Activated naive CD8-positive, alpha-beta T cell treated with anti-CD3 and anti-CD28 coated beads, Interleukin-2, amount 10 ng/mL, durations not matched to agents 7 days and 5 days (primary cell): ENCODE measurements at regions not wholly inside any gene's neighbourhood (a gene's known extent, or its start where the extent isn't known, plus 50 kb on each side); places are given as distances from the start of the nearest gene placed in this dataset.

Experiments
- ATAC-seq: fragments of 150-1000 bp; cut with Tn5 transposase; one replicate; pipeline ENCODE4 v1.10.0; 2021; ENCODE audit warnings: low read depth, moderate library complexity
- POLR2A ChIA-PET: fragments of 350-600 bp; sonication (Branson Sonifier 250); formaldehyde crosslinking; loops from one replicate; lab custom pipeline; 2021; ENCODE audit warnings: antibody characterized with exemption; lab: Charles Lee
- DNase-seq: peaks from one replicate; pipeline ENCODE4 v3.0.0; 2021
- H3K27ac Mint-ChIP-seq: one replicate; pipeline ENCODE4 v1.8.0; 2022; ENCODE audit warnings: mild to moderate bottlenecking, mixed read lengths
- H3K27me3 Mint-ChIP-seq: one replicate; pipeline ENCODE4 v1.8.0; 2022; ENCODE audit warnings: mild to moderate bottlenecking, moderate library complexity, mixed read lengths
- H3K36me3 Mint-ChIP-seq: one replicate; pipeline ENCODE4 v1.8.0; 2021; ENCODE audit warnings: mild to moderate bottlenecking, mixed read lengths
- H3K4me1 Mint-ChIP-seq: one replicate; pipeline ENCODE4 v1.8.0; 2021; ENCODE audit warnings: mixed read lengths
- H3K4me3 Mint-ChIP-seq: one replicate; pipeline ENCODE4 v1.8.0; 2022; ENCODE audit warnings: mild to moderate bottlenecking, moderate library complexity, mixed read lengths
- H3K9me3 Mint-ChIP-seq: one replicate; pipeline ENCODE4 v1.8.0; 2021; ENCODE audit warnings: mixed read lengths

DNA sequence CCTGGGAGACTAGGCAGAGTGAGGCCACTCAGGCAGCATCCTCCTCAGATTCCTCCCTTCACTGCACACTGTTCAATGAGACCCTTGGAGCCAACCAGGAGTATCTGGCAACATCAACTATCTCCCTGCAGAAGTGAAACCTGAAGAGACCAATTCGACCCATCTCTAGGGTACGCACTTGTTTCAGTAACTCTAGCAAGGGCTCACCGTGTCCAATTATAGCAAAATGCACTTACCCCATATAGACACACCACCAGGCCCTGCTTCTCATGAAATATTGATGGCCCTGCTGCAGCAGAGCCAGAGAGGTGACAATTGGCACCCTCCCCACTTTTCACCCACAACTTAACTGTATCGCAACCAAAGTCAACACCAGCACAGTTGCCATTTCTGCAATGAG, 196.1 kb upstream of the IGF1R start:
- POLR2A ChIA-PET, result no interaction called here
- Mint-ChIP-seq H3K27ac (no peak overlapping the region), H3K4me1 (no peaks in the 10 kb centered on the region), H3K4me3 (no peak overlapping the region), H3K9me3 (no peaks in the 10 kb centered on the region), H3K27me3 (peaks cover 2% of the 10 kb centered on the region), H3K36me3 (no peaks in the 10 kb centered on the region)
- no peak for DNase-seq
- ATAC-seq, result no peak

DNA sequence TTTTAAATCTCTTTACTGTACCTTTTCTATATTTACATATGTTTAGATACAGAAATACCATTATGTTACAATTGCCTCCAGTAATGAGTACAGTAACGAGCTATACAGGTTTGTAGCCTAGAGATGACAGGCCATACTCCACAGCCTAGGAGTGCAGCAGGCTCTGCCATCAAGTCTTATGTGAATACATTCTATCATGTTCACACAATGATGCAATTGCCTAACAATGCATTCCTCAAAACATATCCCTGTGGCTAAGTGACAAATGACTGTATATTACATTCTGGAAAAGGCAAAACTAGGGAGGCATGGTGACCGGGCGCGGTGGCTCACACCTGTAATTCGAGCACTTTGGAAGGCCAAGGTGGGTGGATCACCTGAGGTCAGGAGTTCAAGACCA, 192.4 kb upstream of the IGF1R start:
- ATAC-seq (no peak), DNase-seq (no peak)
- POLR2A ChIA-PET, result no interaction called here
- Mint-ChIP-seq H3K9me3 (no peaks in the 10 kb centered on the region), H3K27ac (no peak overlapping the region), H3K36me3 (no peaks in the 10 kb centered on the region), H3K4me3 (no peak overlapping the region), H3K4me1 (no peaks in the 10 kb centered on the region), H3K27me3 (peaks cover 12% of the 10 kb centered on the region)

DNA sequence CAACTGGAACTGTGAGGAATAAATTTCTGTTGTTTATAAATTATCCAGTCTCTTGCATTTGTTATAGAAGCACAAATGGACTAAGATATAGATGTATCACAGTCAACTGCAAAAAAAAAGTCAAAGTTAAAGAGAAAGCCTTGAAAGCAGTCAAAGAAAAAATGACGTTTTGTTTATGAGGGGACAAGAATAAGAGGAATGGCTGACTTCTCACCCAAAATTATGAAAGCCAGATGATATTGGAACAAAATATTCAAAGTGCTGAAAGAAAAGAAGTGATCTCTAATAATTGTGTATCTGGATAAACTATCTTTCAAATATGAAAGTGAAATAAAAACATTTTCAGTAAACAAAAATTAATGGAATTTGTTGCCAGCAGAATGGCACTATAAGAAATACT, 171.8 kb upstream of the IGF1R start:
- H3K4me1 Mint-ChIP-seq, result no peaks in the 10 kb centered on the region
- no peak overlapping the region for H3K4me3 Mint-ChIP-seq
- H3K27me3 Mint-ChIP-seq, result peaks cover 4% of the 10 kb centered on the region
- no peak overlapping the region for H3K27ac Mint-ChIP-seq
- H3K36me3 Mint-ChIP-seq, result no peaks in the 10 kb centered on the region
- peaks cover 16% of the 10 kb centered on the region for H3K9me3 Mint-ChIP-seq
- DNase-seq, result no peak
- ATAC-seq, result no peak
- POLR2A ChIA-PET, result no interaction called here

DNA sequence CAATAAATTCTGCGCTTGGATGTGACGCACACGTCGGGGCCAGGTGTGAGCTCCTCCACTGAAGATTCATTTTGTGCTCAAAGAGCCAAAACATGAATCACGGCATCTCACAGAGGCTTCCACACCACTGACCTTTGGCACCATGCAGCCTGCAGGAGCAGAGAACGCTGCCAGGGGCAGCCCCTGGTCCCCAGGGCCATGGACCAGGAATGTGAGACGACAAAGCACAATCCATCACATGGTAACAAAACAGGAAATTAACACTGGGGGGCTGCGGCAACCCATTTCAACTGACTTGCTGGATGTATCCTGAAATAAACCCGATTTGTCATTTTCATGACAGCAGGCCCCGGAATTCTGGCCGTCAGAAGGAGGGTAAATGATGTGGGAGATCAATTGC, 167.5 kb upstream of the IGF1R start:
- Mint-ChIP-seq H3K4me1 (no peaks in the 10 kb centered on the region), H3K27ac (no peak overlapping the region), H3K27me3 (peaks cover 4% of the 10 kb centered on the region), H3K36me3 (no peaks in the 10 kb centered on the region), H3K4me3 (no peak overlapping the region), H3K9me3 (peaks cover 7% of the 10 kb centered on the region)
- DNase-seq (no peak), ATAC-seq (no peak)
- POLR2A ChIA-PET, result no interaction called here

DNA sequence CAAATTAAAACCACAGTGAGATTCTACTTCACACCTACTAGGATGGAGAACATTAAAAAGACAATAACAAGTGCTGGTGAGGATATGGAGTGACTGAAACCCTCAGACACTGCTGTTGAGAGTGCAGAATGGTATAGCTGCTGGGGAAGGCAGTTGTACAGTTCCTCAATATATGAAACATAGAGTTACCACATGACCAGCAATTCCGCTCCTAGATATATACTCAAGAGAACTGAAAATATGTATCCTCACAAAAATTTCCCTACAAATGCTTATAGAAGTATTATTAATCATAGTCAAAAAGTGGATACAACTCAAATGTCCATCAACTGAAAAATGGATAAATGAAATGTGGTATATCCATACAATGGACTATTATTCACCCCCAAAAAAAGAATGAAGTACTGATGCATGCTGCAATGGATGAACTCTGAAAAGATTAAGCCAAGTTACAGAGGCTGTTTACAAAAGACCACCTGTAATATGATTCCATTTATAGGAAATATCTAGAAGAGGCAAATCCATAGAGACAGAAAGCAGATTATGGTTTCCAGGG, 164.7 kb upstream of the IGF1R start:
- no peaks in the 10 kb centered on the region for H3K4me1 Mint-ChIP-seq
- no peak for ATAC-seq
- H3K27ac Mint-ChIP-seq, result no peak overlapping the region
- POLR2A ChIA-PET, result no interaction called here
- H3K27me3 Mint-ChIP-seq, result peaks cover 7% of the 10 kb centered on the region
- no peak overlapping the region for H3K4me3 Mint-ChIP-seq
- H3K9me3 Mint-ChIP-seq, result peaks cover 2% of the 10 kb centered on the region
- DNase-seq, result no peak
- no peaks in the 10 kb centered on the region for H3K36me3 Mint-ChIP-seq

DNA sequence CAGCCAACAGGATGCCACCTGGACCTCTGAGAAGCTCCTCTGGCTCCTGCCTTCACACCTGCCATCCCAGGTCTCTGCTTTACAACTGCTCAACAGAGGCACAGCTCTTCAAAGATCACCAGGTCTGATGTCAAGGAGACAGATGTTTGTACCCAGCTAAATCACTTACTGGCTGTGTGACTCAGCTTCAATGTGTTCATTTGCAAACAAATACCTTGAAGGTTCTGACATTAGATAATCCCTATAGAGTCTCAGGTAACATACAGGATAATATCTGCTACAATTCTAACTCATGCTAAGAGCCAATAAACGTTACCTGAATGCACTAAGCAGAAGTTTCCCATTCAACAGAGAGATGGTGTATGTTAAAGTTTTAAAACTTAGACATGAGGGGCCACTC, 163.4 kb upstream of the IGF1R start:
- H3K27me3 Mint-ChIP-seq, result peaks cover 7% of the 10 kb centered on the region
- H3K27ac Mint-ChIP-seq, result no peak overlapping the region
- peaks cover 2% of the 10 kb centered on the region for H3K9me3 Mint-ChIP-seq
- no peak overlapping the region for H3K4me3 Mint-ChIP-seq
- POLR2A ChIA-PET, result no interaction called here
- no peaks in the 10 kb centered on the region for H3K4me1 Mint-ChIP-seq
- ATAC-seq, result no peak
- H3K36me3 Mint-ChIP-seq, result no peaks in the 10 kb centered on the region
- DNase-seq, result no peak

DNA sequence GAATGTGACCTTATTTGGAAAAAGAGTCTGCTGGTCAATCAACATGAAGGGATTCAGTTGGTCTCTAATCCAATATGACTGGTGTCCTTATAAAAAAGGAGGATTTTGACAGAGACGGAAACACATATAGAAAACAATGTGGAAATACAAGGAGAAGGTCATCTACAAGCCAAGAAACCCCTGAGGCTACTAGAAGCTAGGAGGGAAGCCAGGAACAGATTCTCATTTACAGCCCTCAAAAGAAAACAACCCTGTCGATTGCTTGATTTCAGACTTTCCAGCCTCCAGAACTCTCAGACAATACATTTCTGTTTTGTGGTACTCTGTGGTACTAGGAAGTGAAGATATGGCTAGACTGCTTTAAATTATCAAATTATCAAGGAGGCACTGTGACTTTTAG, 162.9 kb upstream of the IGF1R start:
- Mint-ChIP-seq H3K4me3 (no peak overlapping the region), H3K27me3 (peaks cover 7% of the 10 kb centered on the region), H3K27ac (no peak overlapping the region), H3K36me3 (no peaks in the 10 kb centered on the region), H3K9me3 (peaks cover 2% of the 10 kb centered on the region), H3K4me1 (no peaks in the 10 kb centered on the region)
- ATAC-seq, result no peak
- POLR2A ChIA-PET, result no interaction called here
- DNase-seq, result no peak

DNA sequence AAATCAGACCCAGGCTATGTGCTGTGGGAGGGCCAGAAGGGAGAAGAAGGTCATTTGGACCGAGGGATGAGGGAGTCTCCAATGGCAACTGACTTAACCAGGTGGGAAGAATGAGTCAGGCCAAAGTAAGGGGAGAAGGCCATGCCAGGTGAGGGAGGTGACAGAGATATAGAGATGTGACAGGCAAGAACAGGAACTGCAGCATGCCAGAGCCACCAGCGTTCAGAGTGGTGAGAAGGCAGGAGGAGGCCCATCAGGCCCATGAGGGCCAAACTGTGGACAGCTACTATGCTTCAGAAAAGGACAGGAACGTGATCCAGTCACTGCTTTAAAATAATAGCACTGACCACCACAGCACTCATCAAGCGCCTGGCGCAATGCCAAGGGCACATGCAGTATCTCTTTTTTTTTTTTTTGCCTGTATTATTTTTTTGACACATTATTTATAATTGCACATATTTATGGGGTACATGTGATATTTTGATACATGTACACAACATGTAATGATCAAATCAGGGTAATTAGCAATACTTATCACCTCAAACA, 154.3 kb upstream of the IGF1R start:
- H3K4me1 Mint-ChIP-seq, result no peaks in the 10 kb centered on the region
- POLR2A ChIA-PET, result no interaction called here
- peaks cover 12% of the 10 kb centered on the region for H3K27me3 Mint-ChIP-seq
- peaks cover 2% of the 10 kb centered on the region for H3K9me3 Mint-ChIP-seq
- H3K27ac Mint-ChIP-seq, result no peak overlapping the region
- H3K36me3 Mint-ChIP-seq, result no peaks in the 10 kb centered on the region
- no peak for DNase-seq
- ATAC-seq, result no peak
- no peak overlapping the region for H3K4me3 Mint-ChIP-seq

DNA sequence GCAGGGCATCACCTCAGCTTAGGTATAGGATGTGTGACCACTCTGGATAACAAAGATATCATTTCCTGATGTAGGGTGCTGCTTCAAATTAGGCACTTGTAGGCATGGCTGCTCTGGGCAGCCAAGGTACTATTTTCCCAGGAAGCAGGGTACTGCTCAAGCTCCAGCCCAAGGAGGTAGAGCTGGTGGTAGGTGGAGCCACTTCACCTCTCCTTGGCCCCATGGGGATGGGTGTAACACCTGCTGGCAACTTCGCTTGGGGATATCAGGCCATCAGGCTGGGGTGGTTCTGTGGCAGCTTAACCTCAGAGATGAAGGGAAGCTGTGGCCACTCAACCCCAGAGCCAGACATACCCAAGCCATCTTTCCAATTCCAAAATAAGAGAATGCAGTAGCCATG, 147.1 kb upstream of the IGF1R start:
- no peak overlapping the region for H3K4me3 Mint-ChIP-seq
- POLR2A ChIA-PET, result no interaction called here
- H3K36me3 Mint-ChIP-seq, result no peaks in the 10 kb centered on the region
- H3K9me3 Mint-ChIP-seq, result peaks cover 7% of the 10 kb centered on the region
- peaks cover 39% of the 10 kb centered on the region for H3K27me3 Mint-ChIP-seq
- no peaks in the 10 kb centered on the region for H3K4me1 Mint-ChIP-seq
- ATAC-seq, result no peak
- DNase-seq, result no peak
- no peak overlapping the region for H3K27ac Mint-ChIP-seq

DNA sequence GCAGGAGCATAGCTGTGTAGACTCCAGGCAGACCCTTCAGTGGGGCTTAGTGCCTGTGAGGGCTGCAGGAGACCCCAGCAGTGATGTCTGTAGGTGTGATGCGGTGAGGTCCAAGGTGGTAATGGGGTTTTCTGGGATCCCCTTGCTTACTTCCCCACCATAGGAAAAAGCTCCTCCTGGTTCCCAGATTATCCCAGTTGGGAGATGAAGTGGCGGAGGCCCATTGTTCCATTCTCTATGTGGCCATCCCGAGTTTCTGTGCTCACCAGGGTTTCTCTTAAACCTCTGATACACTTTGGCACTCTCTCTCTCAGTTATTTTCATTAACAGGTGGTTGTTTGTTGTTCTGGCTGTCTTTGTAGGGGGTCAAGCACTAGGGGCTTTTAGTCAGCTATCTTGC, 146.7 kb upstream of the IGF1R start:
- H3K9me3 Mint-ChIP-seq, result peaks cover 7% of the 10 kb centered on the region
- H3K27me3 Mint-ChIP-seq, result peaks cover 42% of the 10 kb centered on the region
- ATAC-seq, result no peak
- H3K4me3 Mint-ChIP-seq, result no peak overlapping the region
- POLR2A ChIA-PET, result no interaction called here
- no peak overlapping the region for H3K27ac Mint-ChIP-seq
- DNase-seq, result no peak
- no peaks in the 10 kb centered on the region for H3K4me1 Mint-ChIP-seq
- H3K36me3 Mint-ChIP-seq, result no peaks in the 10 kb centered on the region

DNA sequence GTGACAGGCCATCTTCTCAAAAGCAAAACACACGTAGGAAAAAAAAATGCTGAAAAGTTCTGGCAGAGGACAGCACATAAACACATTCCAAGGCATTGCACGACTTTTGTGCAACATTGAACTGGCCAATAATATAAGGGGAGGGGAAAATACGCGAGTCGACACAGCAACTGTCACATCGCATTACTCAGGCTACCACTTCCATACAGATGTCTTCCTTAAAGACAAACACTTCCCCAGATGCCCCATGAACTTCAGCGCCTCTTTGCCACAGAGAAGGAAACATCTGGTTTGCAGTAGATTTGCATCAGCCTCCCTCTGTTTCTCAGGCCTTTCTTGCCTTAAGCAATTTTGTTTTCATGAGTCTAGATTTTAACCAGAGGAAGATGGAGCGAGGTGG, 144.4 kb upstream of the IGF1R start:
- no peaks in the 10 kb centered on the region for H3K4me1 Mint-ChIP-seq
- peaks cover 5% of the 10 kb centered on the region for H3K9me3 Mint-ChIP-seq
- no peak overlapping the region for H3K4me3 Mint-ChIP-seq
- no peaks in the 10 kb centered on the region for H3K36me3 Mint-ChIP-seq
- no peak overlapping the region for H3K27ac Mint-ChIP-seq
- peaks cover 35% of the 10 kb centered on the region for H3K27me3 Mint-ChIP-seq
- DNase-seq (no peak), ATAC-seq (no peak)
- POLR2A ChIA-PET, result no interaction called here

DNA sequence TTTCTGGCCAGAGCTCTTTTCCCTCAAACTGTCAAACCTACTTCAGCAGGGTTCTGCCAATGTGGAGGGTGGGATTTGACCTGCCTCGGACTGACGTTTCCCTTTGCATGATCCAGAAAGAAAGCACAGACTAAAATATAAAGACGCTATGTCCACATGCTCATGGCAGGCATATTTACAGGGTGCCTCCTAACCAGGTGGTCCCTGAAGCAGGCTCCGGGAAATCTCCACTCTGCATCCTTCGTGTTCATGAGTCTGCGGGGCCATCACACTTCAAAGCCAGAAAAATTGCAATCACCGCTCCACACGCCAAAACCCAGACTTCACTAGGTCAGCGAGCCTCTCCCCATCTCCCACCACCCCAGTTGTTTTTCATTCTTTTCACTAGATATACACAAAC, 143.3 kb upstream of the IGF1R start:
- POLR2A ChIA-PET, result no interaction called here
- H3K4me3 Mint-ChIP-seq, result no peak overlapping the region
- H3K27ac Mint-ChIP-seq, result no peak overlapping the region
- no peaks in the 10 kb centered on the region for H3K36me3 Mint-ChIP-seq
- H3K27me3 Mint-ChIP-seq, result peaks cover 29% of the 10 kb centered on the region
- H3K9me3 Mint-ChIP-seq, result no peaks in the 10 kb centered on the region
- ATAC-seq (no peak), DNase-seq (no peak)
- H3K4me1 Mint-ChIP-seq, result no peaks in the 10 kb centered on the region

DNA sequence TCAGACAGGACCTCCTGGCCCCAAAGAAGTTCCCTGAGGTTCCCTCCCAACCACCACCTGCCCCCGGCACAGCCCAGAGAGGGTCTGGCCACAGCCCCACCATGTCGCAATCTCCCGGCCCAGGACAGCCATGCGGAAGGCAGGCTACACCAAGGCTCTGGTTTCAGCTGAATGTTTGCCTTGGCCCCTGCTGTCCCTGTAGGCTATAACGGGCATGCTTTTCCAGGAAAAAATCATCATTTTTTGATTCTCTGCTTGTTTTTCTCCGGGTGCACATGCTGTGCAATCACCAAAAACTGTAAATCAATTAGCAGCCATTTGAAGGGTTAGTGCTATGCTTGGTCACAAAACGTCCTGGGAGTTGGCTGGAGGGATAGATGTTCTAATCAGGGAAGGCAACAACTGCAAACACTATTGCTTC, 142.7 kb upstream of the IGF1R start:
- POLR2A ChIA-PET, result no interaction called here
- peaks cover 29% of the 10 kb centered on the region for H3K27me3 Mint-ChIP-seq
- H3K4me1 Mint-ChIP-seq, result no peaks in the 10 kb centered on the region
- no peaks in the 10 kb centered on the region for H3K9me3 Mint-ChIP-seq
- DNase-seq, result no peak
- no peaks in the 10 kb centered on the region for H3K36me3 Mint-ChIP-seq
- ATAC-seq, result no peak
- H3K4me3 Mint-ChIP-seq, result no peak overlapping the region
- no peak overlapping the region for H3K27ac Mint-ChIP-seq

DNA sequence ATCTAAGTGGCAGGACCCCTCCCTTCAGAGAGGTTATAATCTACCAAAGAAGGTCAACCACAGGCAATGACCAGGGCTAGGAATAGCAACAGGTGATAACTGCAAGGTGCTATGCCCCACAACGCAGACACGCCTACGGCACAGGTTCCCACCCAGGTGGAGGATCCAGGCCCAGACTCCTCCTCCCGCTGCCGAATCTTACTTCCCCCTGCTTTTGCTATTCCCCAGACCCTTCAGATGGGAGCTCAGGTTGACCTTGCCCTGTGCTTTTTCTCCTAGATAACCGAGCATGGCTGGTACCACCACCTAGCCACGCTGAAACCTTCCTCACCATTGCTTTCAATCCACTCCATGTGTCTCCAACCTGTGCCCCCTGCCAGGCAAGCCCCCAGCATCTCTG, 142.2 kb upstream of the IGF1R start:
- Mint-ChIP-seq H3K36me3 (no peaks in the 10 kb centered on the region), H3K4me1 (no peaks in the 10 kb centered on the region), H3K27ac (no peak overlapping the region), H3K9me3 (no peaks in the 10 kb centered on the region), H3K4me3 (no peak overlapping the region), H3K27me3 (peaks cover 29% of the 10 kb centered on the region)
- ATAC-seq (no peak), DNase-seq (no peak)
- POLR2A ChIA-PET, result no interaction called here

DNA sequence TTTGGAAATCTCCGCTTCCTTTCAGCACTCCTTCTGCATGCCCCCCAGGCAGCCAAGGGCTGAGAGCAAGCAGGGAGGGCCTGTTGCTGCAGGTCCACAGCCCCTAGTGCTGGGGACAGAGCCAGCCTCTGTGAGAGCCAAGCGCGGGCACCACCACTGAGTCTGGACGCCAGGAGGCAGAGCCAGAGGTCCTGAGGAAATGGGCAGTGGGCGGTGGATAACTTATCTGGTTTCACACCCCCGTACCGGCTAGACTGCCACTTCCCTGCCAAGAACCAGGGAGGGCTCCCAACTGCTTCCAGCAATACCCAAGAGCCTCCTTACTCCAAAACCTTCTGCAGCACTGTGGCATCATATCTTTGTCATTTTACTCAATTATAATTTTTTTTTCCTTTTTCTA, 141.6 kb upstream of the IGF1R start:
- Mint-ChIP-seq H3K4me3 (no peak overlapping the region), H3K27ac (no peak overlapping the region), H3K36me3 (no peaks in the 10 kb centered on the region), H3K27me3 (peaks cover 28% of the 10 kb centered on the region), H3K4me1 (no peaks in the 10 kb centered on the region), H3K9me3 (no peaks in the 10 kb centered on the region)
- ATAC-seq (no peak), DNase-seq (no peak)
- POLR2A ChIA-PET, result no interaction called here
